Skin epidermis (tissue), 12 donors: ENCODE measurements at regions not wholly inside any gene's neighbourhood (a gene's known extent, or its start where the extent isn't known, plus 50 kb on each side); places are given as distances from the start of the nearest gene placed in this dataset.

Experiments used
- H3K27ac ChIP-seq, 21 experiments: fragments of 200-600 bp; sonication (generic) in 11 of 21; one replicate each; pipeline ENCODE4 v1.5.0; 2020; ENCODE audit warnings: mild to moderate bottlenecking in 3 of 21, inconsistent platforms in 2 of 21, moderate library complexity in 2 of 21
- H3K4me3 ChIP-seq, 7 experiments: fragments of 200-600 bp; sonication (generic) in 2 of 7; one replicate each; pipeline ENCODE4 v1.5.0; 2020; ENCODE audit warnings: inconsistent platforms in 2 of 7, mild to moderate bottlenecking in 2 of 7, moderate library complexity in 1 of 7

DNA sequence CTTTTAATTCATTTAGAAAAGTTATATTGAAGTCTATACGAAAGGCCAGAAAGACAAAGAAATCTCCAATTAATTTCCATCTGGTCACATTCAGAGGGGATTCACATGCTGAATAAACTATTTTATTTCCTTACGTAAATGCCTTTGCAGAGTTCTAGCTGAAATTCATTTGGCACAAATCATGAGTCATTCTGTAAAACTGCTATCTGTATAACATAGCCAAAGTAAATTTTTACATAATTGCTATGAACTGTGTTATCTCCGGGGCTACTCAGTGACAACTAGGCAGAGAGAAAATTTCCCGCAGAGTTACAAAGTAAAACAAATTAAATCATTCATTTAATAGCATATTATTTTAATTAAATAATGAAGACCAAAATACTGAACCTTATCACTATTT is 463.2 kb upstream of the ADAMTS16 start:
- H3K4me3 ChIP-seq = no peak overlapping the region
- no peak overlapping the region for H3K27ac ChIP-seq

- no peak overlapping the region for H3K27ac ChIP-seq
- H3K4me3 ChIP-seq = no peak overlapping the region
Measured at GRCh38 chr5:4684946-4685345, 455.2 kb upstream of the ADAMTS16 start.

DNA sequence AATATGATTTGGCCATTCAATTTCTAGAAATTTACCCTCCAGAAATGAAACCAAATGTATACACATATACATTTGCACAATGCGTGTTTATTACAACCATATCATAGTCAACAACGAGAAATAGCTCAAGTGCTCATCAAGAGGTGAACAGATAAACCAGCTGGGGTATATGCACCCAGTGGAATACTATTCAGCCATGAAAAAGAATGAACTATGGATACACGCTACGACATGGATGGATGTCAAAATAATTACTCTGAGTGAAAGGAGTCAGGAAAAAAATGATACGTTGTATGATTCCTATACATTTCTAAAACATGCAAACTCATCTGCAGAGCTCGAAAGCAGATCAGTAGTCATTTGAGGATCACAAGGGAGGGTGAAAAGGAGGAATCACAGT is 441.5 kb upstream of the ADAMTS16 start:
- H3K4me3 ChIP-seq = no peak overlapping the region
- H3K27ac ChIP-seq = no peak overlapping the region

- no peak overlapping the region for H3K4me3 ChIP-seq
Measured at GRCh38 chr5:4699592-4699991, 440.5 kb upstream of the ADAMTS16 start.

GRCh38 chr5:4700069-4700468 is 440.1 kb upstream of the ADAMTS16 start:
- H3K27ac ChIP-seq = peak overlapping the region in 1 of 21 experiments; percentile 5
- no peak overlapping the region for H3K4me3 ChIP-seq

More at GRCh38 chr5:4699592-4699991, 440.5 kb upstream of the ADAMTS16 start:
- H3K27ac ChIP-seq = peak overlapping the region in 1 of 21 experiments; percentile 5

DNA sequence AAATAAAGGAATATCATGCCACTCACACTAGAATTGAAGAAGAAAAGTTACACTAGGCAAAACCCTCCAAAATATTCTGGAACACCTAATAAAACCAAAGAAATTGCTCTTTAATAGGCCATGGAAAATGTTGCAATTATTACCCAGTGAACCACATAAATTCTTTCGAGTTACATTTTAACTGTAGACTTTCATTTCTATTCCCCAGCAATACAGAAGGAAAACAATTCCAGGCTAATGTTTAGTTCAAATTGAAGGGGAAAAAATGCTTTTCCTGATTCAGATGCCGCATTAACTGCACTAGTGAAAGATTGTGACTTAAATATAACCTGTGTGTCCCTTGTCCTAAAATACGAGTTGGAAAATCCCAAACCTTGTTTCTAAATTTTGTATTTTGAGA is 439.3 kb upstream of the ADAMTS16 start:
- H3K27ac ChIP-seq = no peak overlapping the region

DNA sequence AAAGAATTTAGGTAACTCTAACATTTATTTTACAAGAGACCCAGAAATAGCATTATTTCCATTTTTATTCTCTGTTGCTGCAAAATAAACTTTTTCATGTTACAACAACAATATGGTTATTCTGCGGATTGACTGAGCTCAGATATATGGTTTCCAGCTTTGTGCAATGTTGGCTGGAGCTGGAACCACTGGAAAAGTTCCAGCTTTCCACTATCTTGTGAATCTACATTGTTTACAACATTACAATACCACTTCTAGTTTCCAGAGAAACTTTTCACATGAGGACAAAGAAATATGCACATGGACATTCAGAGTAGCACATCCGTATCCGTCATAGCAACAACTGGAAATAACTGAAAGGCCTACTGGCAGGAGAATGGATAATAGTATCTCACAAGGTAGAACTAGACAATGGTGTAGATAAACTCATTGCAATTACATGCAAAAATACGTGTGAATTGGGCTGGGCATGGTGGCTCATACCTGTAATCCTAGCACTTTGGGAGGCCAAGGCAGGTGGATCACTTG is 436.1 kb upstream of the ADAMTS16 start:
- no peak overlapping the region for H3K4me3 ChIP-seq
- H3K27ac ChIP-seq = no peak overlapping the region

More for the DNA sequence above, 439.3 kb upstream of the ADAMTS16 start:
- H3K4me3 ChIP-seq = no peak overlapping the region

DNA sequence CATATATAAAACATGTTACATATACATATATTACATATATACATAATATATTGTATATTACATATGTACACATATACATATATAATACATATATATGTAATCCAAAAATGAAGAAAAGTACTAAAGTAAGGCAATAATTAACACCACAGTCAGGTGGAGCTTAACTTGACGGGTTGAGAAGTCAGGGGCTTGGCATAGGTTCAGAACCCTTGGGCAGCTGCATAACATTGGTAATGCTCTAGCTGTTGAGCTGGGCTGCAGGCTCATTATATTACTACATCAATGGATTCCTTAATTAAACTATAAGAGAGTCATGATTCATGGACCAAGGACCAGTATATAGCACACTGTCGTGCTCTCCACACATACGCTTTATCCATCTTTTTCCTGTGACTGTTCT is 435.2 kb upstream of the ADAMTS16 start:
- Histone ChIP-seq H3K27ac (no peak overlapping the region), H3K4me3 (no peak overlapping the region)

DNA sequence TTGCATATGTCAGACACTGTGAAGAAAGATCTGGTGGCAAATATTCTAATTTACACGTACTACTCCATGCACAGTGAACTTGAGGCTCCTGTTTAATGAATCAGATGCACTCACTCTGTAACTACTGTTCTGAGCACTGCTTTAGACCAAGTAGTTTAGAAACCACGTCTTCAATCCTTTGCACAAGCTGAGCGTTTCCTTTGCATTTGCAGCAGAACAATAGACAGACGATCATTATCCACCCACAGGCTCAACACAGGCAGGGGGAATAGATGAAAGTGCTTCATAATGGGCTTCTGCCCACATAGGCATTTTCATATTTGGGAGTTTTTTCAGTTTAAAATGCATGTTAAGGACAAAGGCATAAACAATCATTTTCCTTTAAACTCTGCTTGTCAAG is 423.3 kb upstream of the ADAMTS16 start:
- Histone ChIP-seq H3K4me3 (no peak overlapping the region), H3K27ac (no peak overlapping the region)

DNA sequence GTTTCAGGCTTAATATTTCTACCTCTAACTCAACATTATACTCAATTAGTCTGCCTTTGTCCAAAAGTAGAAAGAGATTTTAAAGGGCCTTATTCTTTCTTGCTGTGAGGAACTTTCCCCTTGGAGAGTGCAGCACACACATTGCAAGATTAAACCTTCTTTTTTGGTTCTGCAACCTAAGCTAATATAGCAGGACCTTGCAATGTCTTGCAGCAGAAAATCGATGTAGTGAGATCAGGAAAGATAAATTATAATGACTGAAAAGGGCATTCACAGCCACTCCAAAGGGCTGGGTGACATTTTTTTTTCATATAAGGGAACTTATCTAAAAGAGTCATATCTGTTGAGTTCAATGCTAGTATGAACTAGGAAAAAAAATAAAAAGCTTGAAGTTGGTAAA is 422.7 kb upstream of the ADAMTS16 start:
- Histone ChIP-seq H3K4me3 (no peak overlapping the region), H3K27ac (no peak overlapping the region)

GRCh38 chr5:4720831-4721230 is 419.3 kb upstream of the ADAMTS16 start:
- Histone ChIP-seq H3K4me3 (no peak overlapping the region), H3K27ac (no peak overlapping the region)

DNA sequence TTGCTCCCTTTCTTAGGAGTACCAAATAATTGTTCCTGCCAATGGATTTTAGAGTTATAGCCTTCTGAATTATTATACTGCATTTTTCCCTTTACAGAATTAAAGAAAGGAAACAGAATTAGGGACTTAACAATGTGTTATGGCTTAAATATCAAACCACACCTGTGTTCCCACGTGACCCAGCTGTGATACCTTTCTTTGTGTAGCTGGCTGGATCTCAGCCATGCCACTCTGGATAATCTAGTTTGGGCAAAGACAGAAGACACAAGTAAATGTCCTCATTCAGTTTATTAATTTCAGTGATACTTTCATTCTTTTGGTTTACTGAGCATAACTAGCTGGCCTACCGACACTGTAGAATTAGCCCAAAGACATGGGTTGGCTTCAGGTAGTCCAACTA is 417.2 kb upstream of the ADAMTS16 start:
- Histone ChIP-seq H3K4me3 (no peak overlapping the region), H3K27ac (no peak overlapping the region)

DNA sequence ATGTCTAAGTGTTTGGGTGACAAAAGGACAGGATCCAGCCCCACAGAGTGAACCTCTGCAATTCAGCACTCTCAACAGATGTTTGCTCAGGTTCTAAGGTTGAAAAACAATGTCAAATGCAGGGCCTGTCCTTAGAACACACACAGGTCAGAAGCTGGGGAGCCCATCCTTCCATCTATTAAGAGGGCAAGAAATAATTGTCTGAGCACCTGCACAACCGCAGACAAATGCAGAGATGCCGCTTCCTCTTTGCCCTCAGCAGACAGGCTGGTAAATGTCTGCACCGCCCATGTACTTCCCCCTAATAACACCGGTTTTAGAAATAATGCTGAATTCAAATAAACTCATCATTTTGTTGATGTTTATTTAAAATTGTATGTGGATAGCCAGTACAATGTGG is 414.5 kb upstream of the ADAMTS16 start:
- no peak overlapping the region for H3K27ac ChIP-seq

GRCh38 chr5:4730279-4730678 is 409.9 kb upstream of the ADAMTS16 start:
- Histone ChIP-seq H3K4me3 (no peak overlapping the region), H3K27ac (no peak overlapping the region)

More for the DNA sequence above, 414.5 kb upstream of the ADAMTS16 start:
- no peak overlapping the region for H3K4me3 ChIP-seq

DNA sequence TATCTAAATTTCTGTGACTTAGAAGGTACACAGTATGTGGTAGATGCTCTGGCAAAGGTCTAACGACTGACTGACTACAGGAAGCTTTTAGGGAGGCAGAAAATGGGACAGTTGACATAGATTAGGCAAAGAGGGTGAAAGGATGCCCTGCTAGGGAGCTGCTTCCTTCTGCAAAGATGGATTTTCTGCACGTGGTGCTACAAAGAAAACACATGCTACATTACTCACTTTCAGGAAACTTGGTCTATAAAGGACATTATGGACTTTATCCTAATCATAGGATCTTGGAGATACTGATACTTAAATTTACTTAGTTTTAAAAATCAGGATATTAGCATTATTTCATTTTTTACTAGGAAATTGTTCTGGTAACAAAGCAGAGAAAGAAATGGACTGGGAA is 405.8 kb upstream of the ADAMTS16 start:
- no peak overlapping the region for H3K4me3 ChIP-seq

GRCh38 chr5:4735261-4735660 is 404.9 kb upstream of the ADAMTS16 start:
- H3K4me3 ChIP-seq = no peak overlapping the region
- H3K27ac ChIP-seq = peak overlapping the region in 1 of 21 experiments; percentile 17

More for the DNA sequence above, 405.8 kb upstream of the ADAMTS16 start:
- no peak overlapping the region for H3K27ac ChIP-seq

- no peak overlapping the region for H3K27ac ChIP-seq
- no peak overlapping the region for H3K4me3 ChIP-seq
Measured at GRCh38 chr5:4737868-4738267, 402.3 kb upstream of the ADAMTS16 start.

DNA sequence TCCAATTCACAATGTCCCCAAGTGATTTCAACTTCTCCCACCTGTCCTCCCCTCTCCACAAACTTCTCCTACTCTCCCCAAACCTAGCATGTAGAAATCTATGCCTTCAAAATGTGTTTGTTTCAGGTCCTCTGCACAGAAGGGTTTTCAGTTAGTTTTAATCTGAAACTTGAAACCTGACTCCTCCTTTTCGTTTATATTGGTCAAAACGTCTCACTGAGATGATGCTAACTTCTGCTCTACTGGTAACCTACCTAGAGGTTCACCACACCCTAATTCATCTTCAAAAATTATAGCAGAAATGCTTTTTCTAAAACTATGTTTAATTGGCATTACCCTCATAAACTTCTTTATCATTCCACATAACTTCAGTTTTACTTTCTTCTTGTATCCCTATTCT is 401.8 kb upstream of the ADAMTS16 start:
- no peak overlapping the region for H3K4me3 ChIP-seq

DNA sequence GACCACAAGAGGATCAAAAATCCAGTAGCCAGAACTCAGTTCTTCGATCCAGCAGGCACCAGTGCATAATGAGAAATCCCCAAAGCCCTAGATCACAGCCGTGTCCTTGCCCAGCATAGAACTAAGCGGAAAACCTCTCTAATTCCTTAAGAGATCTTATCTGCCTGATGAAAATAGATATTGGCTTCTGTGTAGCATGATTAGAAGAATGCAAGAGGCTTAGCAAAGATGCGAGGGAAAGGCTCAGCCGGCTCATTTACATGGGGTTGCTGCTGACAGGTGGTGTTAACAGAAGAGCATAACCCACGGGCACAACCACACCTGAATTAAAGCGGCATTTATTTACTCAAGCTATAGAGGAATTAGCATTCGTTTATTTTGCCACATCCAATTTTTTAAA is 400.0 kb upstream of the ADAMTS16 start:
- no peak overlapping the region for H3K4me3 ChIP-seq
- no peak overlapping the region for H3K27ac ChIP-seq

More for the DNA sequence above, 401.8 kb upstream of the ADAMTS16 start:
- no peak overlapping the region for H3K27ac ChIP-seq

GRCh38 chr5:4758550-4758949 is 381.6 kb upstream of the ADAMTS16 start:
- Histone ChIP-seq H3K27ac (no peak overlapping the region), H3K4me3 (no peak overlapping the region)

- H3K27ac ChIP-seq = no peak overlapping the region
- no peak overlapping the region for H3K4me3 ChIP-seq
Measured at GRCh38 chr5:4758996-4759395, 381.1 kb upstream of the ADAMTS16 start.

DNA sequence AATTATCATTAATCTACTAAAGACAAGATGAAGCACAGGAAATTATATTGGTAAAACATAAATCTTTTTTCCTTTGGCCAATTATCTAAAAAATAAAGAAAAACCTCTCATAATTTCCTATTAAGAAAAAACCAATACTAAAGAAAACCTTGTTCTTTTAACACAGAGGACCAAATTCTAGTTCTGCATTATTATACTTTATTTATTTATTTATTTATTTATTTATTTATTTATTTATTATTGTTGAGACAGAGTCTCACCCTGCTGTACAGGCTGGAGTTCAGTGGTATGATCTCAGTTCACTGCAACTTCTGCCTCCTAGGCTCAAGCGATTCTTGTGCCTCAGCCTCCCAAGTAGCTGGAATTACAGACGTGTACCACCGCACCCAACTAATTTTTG is 377.8 kb upstream of the ADAMTS16 start:
- Histone ChIP-seq H3K27ac (no peak overlapping the region), H3K4me3 (no peak overlapping the region)
